ENCODE measurements at regions not wholly inside any gene's neighbourhood (a gene's known extent, or its start where the extent isn't known, plus 50 kb on each side); places are given as distances from the start of the nearest gene placed in this dataset.

GRCh38 chr7:106371629-106372028 lies 86.8 kb upstream of the NAMPT start:
- H2AFZ ChIP-seq (ENCODE audit: low read depth, low read length, poor library complexity, severe bottlenecking): no peak overlapping the region
- no peak for TF ChIP-seq EZH2phosphoT487 (IDR thresholded peaks at IDR 0.05; ENCODE audit: borderline replicate concordance)
- no peak for TF ChIP-seq YY1 (IDR thresholded peaks at IDR 0.05; ENCODE audit: extremely low read depth, insufficient replicate concordance, low read depth, low read length)
- TF ChIP-seq MAX (IDR thresholded peaks at IDR 0.05): no peak
- no peak for TF ChIP-seq SP1 (IDR thresholded peaks at IDR 0.05; ENCODE audit: low read depth)
- TF ChIP-seq, protein P1, sequence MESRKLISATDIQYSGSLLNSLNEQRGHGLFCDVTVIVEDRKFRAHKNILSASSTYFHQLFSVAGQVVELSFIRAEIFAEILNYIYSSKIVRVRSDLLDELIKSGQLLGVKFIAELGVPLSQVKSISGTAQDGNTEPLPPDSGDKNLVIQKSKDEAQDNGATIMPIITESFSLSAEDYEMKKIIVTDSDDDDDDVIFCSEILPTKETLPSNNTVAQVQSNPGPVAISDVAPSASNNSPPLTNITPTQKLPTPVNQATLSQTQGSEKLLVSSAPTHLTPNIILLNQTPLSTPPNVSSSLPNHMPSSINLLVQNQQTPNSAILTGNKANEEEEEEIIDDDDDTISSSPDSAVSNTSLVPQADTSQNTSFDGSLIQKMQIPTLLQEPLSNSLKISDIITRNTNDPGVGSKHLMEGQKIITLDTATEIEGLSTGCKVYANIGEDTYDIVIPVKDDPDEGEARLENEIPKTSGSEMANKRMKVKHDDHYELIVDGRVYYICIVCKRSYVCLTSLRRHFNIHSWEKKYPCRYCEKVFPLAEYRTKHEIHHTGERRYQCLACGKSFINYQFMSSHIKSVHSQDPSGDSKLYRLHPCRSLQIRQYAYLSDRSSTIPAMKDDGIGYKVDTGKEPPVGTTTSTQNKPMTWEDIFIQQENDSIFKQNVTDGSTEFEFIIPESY (IDR thresholded peaks at IDR 0.05; ENCODE audit: extremely low read depth, insufficient replicate concordance, low read length): no peak
- no peak for TF ChIP-seq TCF7L2 (IDR thresholded peaks at IDR 0.05; ENCODE audit: borderline replicate concordance, extremely low read depth, insufficient read depth, insufficient read length)
- no peak for TF ChIP-seq SIN3A (IDR thresholded peaks at IDR 0.05; ENCODE audit: low read depth)
- TF ChIP-seq SRF (IDR thresholded peaks at IDR 0.05; ENCODE audit: low read depth): no peak
- TF ChIP-seq ZNF274 (IDR thresholded peaks at IDR 0.05; ENCODE audit: low read depth, low read length): no peak
- TF ChIP-seq FOSL1 (IDR thresholded peaks at IDR 0.05; ENCODE audit: low read depth): no peak
- no peak for TF ChIP-seq ATF3 (IDR thresholded peaks at IDR 0.05)
- no peak for TF ChIP-seq JUND (IDR thresholded peaks at IDR 0.05)
- no peak for TF ChIP-seq CTCF (IDR thresholded peaks at IDR 0.05 in 2 of 3, conservative IDR thresholded peaks at IDR 0.05 in 1 of 3; ENCODE audit: borderline replicate concordance in 1 of 3, insufficient read depth in 1 of 3, low read depth in 2 of 3, low read length in 2 of 3)
- no peak for TF ChIP-seq POLR2A (IDR thresholded peaks at IDR 0.05; ENCODE audit: borderline replicate concordance, extremely low read depth, insufficient read depth, insufficient read length)
- no peaks in the 10 kb centered on the region for H3K9me3 ChIP-seq (ENCODE audit: control insufficient read depth in 1 of 2, insufficient read depth in 1 of 2, low read depth in 1 of 2, low read length in 2 of 2)
- no peaks in the 10 kb centered on the region for H3K36me3 ChIP-seq (ENCODE audit: control insufficient read depth in 1 of 2, insufficient read depth in 2 of 2, low read length in 2 of 2)
- no peak overlapping the region for H3K9ac ChIP-seq (ENCODE audit: low read length)
- intact Hi-C loops (cut with micrococcal nuclease): no loop called here
- no peaks in the 10 kb centered on the region for H3K9me2 ChIP-seq (ENCODE audit: insufficient read depth)
- no TSS peak for BruUV-seq (replicated peaks)
- H3K4me3 ChIP-seq (replicated peaks in 1 of 2; ENCODE audit: low read depth in 1 of 2, low read length in 2 of 2): no peak overlapping the region
- H4K20me1 ChIP-seq (ENCODE audit: insufficient read depth): no peaks in the 10 kb centered on the region
- DNase-seq (ENCODE audit: low read depth, low spot score) (no peak), ATAC-seq (no peak)
- no peak overlapping the region for H3K4me2 ChIP-seq (ENCODE audit: low read length)
- H3K27ac ChIP-seq (ENCODE audit: low read depth, low read length): no peak overlapping the region
- ChIA-PET CTCF (interaction anchor here (0.7 kb wide), 1 partner anchor 90 kb away, joined by 3 read pairs; no protein-coding TSS in a partner anchor), RAD21 (ENCODE audit: low non-redundant PET in 1 of 2, low total read pairs in 2 of 2, uncharacterized antibody in 2 of 2, unreplicated experiment in 2 of 2) (no interaction called here), POLR2A (no interaction called here)
- no peaks in the 10 kb centered on the region for H3K4me1 ChIP-seq (ENCODE audit: control insufficient read depth in 1 of 2, insufficient read depth in 2 of 2, low read length in 2 of 2)
- H3K79me2 ChIP-seq (ENCODE audit: insufficient read depth, low read length): no peaks in the 10 kb centered on the region
- no peaks in the 10 kb centered on the region for H3K27me3 ChIP-seq (ENCODE audit: insufficient read depth, low read length)

Measured in HCT116 (cell line).